ENCODE measurements at regions not wholly inside any gene's neighbourhood (a gene's known extent, or its start where the extent isn't known, plus 50 kb on each side); places are given as distances from the start of the nearest gene placed in this dataset.

DNA sequence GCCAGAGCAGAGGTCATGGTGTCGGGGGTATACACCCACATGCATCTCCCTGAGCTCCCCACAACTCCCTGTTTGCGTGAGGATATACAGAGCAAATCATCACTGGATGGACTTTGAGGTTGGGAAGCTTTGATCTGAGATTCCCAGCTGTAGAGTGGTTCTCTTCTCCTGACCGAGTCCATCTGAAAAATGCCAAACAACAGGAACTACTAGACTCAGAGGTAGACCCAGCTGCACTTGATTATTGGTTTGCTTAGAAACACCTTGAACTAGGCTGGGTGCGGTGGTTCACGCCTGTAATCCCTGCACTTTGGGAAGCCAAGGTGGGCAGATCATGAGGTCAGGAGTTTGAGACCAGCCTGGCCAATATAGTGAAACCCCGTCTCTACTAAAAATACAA, 125.0 kb downstream of the UNC5CL start:
- no peak for TF ChIP-seq CEBPB (IDR thresholded peaks at IDR 0.05; ENCODE audit: low read depth, low read length)
- no peak for TF ChIP-seq PHF8 (conservative IDR thresholded peaks at IDR 0.05; ENCODE audit: low read depth, low read length)
- no peak for TF ChIP-seq EZH2 (IDR thresholded peaks at IDR 0.05; ENCODE audit: low read depth, low read length, severe bottlenecking)
- no peak for TF ChIP-seq HDAC2 (IDR thresholded peaks at IDR 0.05; ENCODE audit: borderline replicate concordance in 1 of 2, low read depth in 2 of 2, low read length in 2 of 2)
- TF ChIP-seq, protein P1, sequence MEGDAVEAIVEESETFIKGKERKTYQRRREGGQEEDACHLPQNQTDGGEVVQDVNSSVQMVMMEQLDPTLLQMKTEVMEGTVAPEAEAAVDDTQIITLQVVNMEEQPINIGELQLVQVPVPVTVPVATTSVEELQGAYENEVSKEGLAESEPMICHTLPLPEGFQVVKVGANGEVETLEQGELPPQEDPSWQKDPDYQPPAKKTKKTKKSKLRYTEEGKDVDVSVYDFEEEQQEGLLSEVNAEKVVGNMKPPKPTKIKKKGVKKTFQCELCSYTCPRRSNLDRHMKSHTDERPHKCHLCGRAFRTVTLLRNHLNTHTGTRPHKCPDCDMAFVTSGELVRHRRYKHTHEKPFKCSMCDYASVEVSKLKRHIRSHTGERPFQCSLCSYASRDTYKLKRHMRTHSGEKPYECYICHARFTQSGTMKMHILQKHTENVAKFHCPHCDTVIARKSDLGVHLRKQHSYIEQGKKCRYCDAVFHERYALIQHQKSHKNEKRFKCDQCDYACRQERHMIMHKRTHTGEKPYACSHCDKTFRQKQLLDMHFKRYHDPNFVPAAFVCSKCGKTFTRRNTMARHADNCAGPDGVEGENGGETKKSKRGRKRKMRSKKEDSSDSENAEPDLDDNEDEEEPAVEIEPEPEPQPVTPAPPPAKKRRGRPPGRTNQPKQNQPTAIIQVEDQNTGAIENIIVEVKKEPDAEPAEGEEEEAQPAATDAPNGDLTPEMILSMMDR (IDR thresholded peaks at IDR 0.05; ENCODE audit: control extremely low read depth in 1 of 3, insufficient read depth in 1 of 3, low read depth in 1 of 3, low read length in 3 of 3), result no peak
- no peak for TF ChIP-seq E2F6 (IDR thresholded peaks at IDR 0.05)
- TF ChIP-seq SRF (IDR thresholded peaks at IDR 0.05; ENCODE audit: low read depth, low read length), result no peak
- TF ChIP-seq NANOG (IDR thresholded peaks at IDR 0.05; ENCODE audit: insufficient read depth, low read depth, low read length, poor library complexity, severe bottlenecking), result no peak
- TF ChIP-seq SP2 (IDR thresholded peaks at IDR 0.05; ENCODE audit: low read length), result no peak
